ENCODE measurements at regions not wholly inside any gene's neighbourhood (a gene's known extent, or its start where the extent isn't known, plus 50 kb on each side); places are given as distances from the start of the nearest gene placed in this dataset.
"Not testable (repeated sequence)": the region's sequence is repeated elsewhere in the genome, so short reads cannot be mapped to it uniquely, and the experiment has no call there.

GRCh38 chr6:164741938-164742451 lies 567.4 kb downstream of the C6orf118 start:
- TF ChIP-seq, protein P1, sequence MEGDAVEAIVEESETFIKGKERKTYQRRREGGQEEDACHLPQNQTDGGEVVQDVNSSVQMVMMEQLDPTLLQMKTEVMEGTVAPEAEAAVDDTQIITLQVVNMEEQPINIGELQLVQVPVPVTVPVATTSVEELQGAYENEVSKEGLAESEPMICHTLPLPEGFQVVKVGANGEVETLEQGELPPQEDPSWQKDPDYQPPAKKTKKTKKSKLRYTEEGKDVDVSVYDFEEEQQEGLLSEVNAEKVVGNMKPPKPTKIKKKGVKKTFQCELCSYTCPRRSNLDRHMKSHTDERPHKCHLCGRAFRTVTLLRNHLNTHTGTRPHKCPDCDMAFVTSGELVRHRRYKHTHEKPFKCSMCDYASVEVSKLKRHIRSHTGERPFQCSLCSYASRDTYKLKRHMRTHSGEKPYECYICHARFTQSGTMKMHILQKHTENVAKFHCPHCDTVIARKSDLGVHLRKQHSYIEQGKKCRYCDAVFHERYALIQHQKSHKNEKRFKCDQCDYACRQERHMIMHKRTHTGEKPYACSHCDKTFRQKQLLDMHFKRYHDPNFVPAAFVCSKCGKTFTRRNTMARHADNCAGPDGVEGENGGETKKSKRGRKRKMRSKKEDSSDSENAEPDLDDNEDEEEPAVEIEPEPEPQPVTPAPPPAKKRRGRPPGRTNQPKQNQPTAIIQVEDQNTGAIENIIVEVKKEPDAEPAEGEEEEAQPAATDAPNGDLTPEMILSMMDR (IDR thresholded peaks at IDR 0.05; ENCODE audit: low read depth, low read length, missing control alignments) = no peak
- H3K4me3 ChIP-seq (ENCODE audit: low read depth, low read length) = no peak overlapping the region

GRCh38 chr6:164736090-164736489 lies 573.3 kb downstream of the C6orf118 start:
- DNase-seq (ENCODE audit: low read depth); H3K4me3 ChIP-seq (ENCODE audit: low read depth, low read length): not testable (repeated sequence)

More at GRCh38 chr6:164741938-164742451, 567.4 kb downstream of the C6orf118 start:
- no peak for DNase-seq (ENCODE audit: low read depth)

GRCh38 chr6:164731539-164731938 lies 577.9 kb downstream of the C6orf118 start:
- no peak for DNase-seq (ENCODE audit: low read depth)
- TF ChIP-seq, protein P1 (IDR thresholded peaks at IDR 0.05; ENCODE audit: low read depth, low read length, missing control alignments) = no peak
- no peak overlapping the region for H3K4me3 ChIP-seq (ENCODE audit: low read depth, low read length)

GRCh38 chr6:164721460-164721859 lies 587.9 kb downstream of the C6orf118 start:
- no peak overlapping the region for H3K4me3 ChIP-seq (ENCODE audit: low read depth, low read length)
- TF ChIP-seq, protein P1 (IDR thresholded peaks at IDR 0.05; ENCODE audit: low read depth, low read length, missing control alignments) = no peak
- DNase-seq (ENCODE audit: low read depth) = no peak

- no peak overlapping the region for H3K4me3 ChIP-seq (ENCODE audit: low read depth, low read length)
- DNase-seq (ENCODE audit: low read depth) = no peak
- TF ChIP-seq, protein P1 (IDR thresholded peaks at IDR 0.05; ENCODE audit: low read depth, low read length, missing control alignments) = no peak
Observed at GRCh38 chr6:164700497-164700896, 608.9 kb downstream of the C6orf118 start.

- DNase-seq (ENCODE audit: low read depth) = no peak
- H3K4me3 ChIP-seq (ENCODE audit: low read depth, low read length) = no peak overlapping the region
- TF ChIP-seq, protein P1 (IDR thresholded peaks at IDR 0.05; ENCODE audit: low read depth, low read length, missing control alignments) = no peak
Observed at GRCh38 chr6:164695896-164696295, 613.5 kb downstream of the C6orf118 start.

GRCh38 chr6:164694386-164694785 lies 615.0 kb downstream of the C6orf118 start:
- TF ChIP-seq, protein P1 (IDR thresholded peaks at IDR 0.05; ENCODE audit: low read depth, low read length, missing control alignments) = no peak
- no peak overlapping the region for H3K4me3 ChIP-seq (ENCODE audit: low read depth, low read length)
- no peak for DNase-seq (ENCODE audit: low read depth)

All from GM12864 (cell line).